Stimulated activated CD8-positive, alpha-beta memory T cell treated with anti-CD3 and anti-CD28 coated beads, Interleukin-15, amount 100 ng/mL, for 4 hours (primary cell): ENCODE measurements at regions not wholly inside any gene's neighbourhood (a gene's known extent, or its start where the extent isn't known, plus 50 kb on each side); places are given as distances from the start of the nearest gene placed in this dataset.

Experiments
- DNase-seq, 2 donors: peaks; one replicate each; pipeline ENCODE4 v3.0.0-alpha.2; 2020; ENCODE audit warnings: low read depth in 2 of 2

DNA sequence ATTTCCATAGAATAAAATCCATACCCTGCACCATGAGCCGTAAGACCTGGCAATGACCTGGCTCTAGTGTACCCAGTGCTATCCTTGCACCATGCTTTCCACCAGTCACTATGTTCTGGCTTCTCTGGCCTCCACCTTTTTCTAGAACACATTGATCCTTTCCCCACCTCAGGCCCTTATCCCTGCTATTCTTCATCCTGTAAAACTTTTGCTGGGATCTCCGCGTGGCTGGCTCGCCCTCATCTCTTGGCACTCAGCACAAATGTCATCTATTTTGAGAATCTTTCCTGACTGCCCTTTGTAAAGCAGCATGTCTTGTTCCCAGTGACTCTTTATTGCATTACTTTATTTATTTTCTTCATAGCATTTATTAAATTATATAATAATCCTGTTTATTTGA is 169.8 kb upstream of the B3GALT2 start:
- no peak for DNase-seq

DNA sequence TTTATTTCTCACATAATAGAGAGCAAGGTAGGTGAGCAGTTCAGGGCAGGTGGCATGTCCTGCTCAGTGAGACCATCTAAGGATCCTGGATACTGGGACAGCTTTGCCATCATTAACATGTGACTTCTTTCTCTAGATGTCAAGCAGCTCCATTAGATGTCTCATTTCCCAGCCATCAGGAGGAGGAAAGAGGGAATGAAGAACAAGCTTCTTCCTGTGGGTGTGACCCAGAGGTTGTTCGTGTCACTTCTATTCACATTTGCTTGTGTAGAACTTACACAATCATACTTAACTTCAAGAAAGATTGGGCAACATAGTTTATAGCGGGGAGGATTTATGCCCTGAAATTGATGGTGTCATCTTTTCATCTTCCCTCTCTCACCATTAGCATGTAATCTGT is 169.2 kb upstream of the B3GALT2 start:
- no peak for DNase-seq

DNA sequence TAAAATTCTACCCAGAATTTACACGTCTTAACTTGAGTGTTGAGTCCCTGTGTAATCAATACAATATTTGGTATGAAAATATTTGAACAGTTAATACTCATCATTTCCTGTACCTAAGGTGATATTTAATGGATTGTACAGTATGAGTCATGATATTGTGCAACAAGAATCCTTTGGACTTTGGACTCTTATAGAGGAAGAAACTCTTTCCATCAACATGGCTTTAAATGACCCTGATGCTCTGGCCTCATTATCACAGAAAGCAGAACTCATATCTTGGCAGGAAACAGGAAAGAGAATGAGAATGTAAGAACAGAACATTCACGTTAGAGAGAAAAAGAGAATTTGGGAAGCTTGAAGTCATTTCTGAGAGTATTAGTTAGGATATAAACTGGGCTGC is 168.8 kb upstream of the B3GALT2 start:
- DNase-seq, result no peak

DNA sequence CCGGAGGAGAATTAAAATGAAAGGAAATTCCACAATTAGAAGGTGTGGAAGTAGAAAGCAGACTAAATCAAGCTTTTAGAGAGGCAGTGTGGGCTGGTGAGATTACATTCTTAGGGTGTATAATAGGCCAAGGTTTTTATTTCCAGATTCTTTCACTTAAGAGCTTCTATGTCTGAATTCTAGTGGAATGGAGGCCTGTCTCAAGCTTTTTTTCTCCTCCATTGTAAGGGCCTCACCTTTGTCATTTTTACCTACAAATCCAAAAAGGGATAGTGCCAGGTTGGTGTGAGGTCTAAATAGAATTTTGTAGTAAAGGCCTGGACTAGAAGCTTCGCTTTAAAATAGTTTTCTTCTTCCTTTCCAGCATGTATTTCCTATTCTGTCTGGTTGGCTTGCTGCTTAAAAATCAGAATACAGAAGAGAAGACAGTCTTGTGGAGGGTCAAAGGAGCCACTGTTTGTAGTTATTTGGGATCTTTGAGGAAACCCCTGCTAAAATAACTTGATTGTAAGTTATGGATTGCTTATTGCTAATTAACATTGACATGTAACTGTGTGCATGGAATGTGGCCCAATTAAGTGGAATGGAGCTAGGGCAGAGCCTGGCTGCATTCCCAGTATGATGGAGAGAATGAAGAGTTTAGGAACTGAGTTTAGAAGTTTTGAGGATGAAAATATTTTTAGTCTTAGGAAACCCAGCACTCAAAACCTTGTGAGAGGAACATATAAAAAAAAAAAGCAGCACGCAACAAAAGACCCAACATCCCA is 162.5 kb upstream of the B3GALT2 start:
- no peak for DNase-seq

DNA sequence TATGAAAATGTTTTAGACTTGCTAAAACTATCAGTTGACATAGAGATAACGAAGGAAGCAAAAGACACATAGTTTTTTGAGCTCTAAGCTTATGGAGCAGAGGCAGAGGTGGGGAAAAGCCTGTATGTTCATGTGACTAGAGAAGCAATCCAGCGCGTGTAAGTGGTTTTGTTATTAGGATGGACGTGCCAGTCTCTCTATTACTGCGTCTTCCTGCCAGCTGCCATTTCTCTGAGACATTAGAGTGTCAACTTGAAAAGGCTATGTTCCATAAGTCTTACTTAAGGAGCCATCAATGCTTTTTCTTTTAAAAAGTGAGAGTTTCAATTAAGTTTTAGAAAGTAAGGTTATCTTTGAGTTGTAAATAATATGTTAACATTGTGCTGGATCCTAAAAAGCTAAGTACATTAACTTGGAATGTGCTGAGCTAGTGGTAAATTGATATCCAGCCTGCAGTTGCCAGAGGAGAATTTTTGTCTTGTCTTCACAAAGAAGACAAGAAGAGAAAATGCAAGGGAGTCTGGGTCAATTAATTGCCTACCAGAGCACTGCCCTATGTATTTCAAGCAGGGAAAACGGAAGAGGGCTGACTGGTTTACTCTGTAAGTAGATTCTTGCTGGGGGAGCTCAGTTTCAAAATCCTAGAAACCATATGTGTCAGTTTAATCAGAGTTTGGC is 161.8 kb upstream of the B3GALT2 start:
- DNase-seq, result no peak

DNA sequence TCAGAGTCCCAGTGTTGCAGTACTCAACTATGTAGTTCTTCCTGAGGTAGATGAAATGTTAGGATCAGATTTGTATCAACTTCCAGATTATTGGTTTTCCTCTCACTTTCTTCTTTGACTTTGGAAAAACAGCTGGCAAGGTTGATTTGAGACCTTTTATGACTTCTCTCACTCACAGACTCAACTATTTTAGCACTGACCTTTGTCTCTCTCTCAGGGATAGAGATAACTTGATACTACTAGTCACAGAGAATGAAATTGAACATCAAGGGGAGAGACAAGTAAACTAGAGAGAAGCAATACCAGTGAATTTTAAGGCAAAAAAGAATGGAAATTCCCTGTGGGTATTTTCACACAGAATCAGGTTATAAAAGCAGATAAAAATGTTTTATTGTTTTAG is 159.7 kb upstream of the B3GALT2 start:
- DNase-seq, result no peak

DNA sequence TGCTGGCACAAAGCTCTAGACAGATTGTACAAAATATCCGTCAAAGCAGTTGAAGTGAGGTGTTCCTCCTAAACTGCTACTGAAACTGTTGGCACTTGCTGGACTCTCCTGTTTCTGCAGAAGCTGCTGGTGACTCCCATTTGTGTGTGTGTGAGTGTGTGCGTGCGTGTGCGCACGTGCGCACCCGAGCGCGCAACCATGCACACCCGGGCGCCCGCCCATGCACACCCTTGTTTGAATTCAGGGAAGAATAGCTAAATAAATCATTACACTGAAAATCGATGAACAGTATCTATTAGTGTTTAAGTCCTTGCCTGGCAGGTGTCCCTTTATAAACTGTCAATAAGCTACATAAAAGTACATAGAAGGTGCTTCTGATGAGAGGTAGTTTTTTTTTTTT is 156.4 kb upstream of the B3GALT2 start:
- DNase-seq, result no peak

DNA sequence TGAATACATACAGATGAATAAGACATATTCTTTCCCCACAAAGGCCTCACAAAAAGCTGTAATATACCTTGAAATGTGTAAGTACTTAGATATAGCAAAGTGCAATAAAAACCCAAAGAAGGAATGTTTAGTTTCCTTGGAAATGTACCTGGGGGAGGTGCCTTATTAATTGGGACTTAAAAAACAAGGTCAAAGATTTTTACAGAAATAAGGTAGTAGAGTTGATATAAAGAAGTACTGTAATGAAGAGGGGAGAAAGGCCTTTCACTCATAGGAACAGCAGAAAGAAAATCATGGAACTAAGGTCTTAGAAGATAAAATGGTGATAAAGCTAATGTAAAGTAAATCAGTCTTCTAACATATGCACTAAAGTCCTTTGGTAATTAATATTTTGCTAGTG is 153.9 kb upstream of the B3GALT2 start:
- no peak for DNase-seq

DNA sequence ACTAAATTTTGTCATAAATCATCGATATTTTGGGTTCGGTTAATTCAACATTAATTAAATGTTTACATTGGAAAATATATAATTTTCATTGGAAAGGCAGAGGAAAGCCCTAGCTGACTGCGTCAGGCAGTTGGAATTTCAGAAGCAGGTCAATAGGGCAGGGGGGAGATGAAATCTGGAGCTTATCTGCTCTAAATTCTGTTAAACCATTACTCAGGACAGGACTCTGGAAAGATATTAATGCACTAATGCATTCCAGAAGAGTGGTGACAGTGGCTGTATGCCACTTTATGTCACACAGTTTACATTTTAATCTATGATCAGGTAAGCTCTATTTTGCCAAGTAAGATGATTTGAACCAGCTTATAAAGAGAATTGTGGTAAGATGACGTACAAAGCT is 153.0 kb upstream of the B3GALT2 start:
- DNase-seq, result no peak

DNA sequence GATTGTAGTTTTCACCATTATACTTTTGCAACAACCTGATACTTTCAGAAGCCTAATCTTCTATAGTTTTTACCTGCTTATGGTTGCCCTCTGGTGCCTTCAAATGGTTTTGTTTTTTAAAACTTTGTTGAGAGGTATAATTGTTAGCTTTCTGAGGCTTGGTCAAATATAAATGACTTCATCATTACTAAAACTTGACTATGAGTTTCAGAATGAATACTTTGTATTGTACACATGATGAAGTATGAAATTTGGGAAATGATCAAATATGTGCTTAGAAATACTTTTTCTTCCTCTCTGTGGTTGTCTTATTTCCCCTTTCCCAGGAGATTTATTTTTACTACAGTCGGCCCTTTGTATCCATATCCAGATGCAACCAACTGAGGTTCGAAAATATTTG is 151.8 kb upstream of the B3GALT2 start:
- no peak for DNase-seq

DNA sequence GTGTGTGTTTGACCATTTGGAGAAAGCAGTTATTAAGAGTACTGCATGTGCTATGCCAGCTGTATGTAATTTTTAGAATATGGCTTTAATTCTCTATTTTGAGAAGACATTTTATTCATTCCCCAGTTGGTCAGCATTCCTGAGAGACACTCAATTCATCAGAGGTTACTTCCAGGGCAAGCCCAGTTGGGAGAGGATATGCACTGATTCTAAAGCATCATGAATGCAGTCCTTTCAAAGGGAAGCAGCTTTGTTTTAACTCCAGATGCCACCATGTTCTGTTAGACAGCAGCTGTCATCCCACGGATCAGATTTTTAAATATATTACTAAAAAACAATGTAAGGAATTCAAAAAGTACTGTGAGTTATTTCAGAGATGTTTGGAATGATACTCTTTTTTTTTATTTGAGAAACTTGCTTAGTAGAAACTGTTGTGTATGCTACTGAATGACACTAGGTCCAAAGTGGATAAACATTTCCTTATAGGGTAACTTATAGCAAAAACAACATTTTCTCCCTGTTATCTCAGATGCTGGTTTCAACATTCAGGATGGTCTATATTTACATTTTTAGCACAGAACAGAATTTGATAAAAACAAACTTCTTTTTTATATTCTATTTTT is 149.5 kb upstream of the B3GALT2 start:
- DNase-seq, result no peak

DNA sequence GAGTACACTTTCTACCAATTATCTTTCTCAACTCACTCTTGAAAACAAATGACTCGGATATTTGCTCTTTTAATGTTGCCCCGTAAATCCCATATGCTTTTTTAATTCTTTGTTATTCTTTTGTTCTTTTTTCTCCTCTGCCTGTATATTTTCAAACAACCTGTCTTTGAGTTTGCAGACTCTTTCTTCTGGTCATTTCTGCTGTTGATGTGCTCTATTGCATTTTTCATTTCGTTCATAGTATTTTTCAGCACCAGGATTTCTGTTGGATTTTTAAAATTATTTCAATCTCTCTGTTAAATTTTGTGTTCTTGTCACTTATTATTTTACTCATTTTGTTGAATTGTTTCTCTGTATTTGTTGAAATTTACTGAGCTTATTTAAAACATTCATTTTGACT is 146.8 kb upstream of the B3GALT2 start:
- no peak for DNase-seq

DNA sequence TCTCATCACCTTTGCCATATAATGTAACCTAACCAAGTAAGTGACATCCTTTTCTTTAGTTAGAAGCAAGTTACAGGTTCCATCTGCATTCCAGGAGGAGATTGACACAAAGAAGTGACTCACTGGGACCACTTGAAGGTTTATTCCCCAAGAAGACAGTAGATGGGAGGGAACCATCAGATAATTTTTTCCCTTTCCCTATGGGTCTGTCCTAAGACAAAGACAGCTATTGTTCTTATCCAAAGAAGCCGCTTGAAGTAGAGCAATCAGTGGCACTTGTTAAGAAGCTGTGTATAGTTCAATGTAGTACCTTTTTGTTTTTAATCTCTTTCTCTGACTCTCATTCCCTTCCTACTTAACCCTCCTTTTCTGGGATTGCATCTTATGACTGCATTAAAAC is 139.9 kb upstream of the B3GALT2 start:
- no peak for DNase-seq

DNA sequence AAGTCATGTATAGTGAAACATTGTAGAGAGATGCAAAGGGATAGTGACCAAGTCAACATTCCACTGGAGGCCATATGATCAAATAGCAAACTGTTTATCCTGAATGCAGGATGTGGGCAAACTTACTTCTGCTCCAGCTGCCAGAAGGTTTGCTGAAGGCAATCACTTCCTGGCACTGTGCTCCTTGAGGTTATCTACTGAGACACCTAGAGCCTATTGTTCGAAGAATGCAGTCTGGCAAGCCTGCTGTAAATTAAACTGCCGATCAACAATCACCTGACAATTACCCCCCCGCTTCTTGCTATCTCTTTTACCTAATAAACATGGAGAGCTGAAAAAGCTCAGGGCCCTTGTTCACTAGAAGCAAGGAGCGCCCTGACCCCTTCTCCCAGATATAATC is 139.4 kb upstream of the B3GALT2 start:
- DNase-seq, result no peak

DNA sequence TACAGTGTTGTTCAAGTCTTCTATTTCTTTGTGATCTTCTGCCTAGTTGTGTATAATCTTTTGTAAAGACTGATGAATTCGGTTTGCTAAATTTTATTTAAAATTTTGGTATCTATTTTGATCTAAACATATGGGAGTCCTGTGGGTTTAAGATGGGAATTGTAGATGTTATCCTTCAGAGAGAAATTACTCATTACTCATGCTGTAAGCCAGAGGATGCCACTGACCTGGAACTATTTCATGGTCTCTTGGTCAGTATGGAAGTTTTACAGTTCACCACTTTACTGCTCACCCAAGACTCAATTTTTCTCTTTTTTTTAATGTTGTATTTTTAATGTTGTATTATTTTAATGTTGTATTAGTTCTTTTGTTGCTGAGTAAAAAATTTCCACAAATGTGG is 138.6 kb upstream of the B3GALT2 start:
- no peak for DNase-seq

DNA sequence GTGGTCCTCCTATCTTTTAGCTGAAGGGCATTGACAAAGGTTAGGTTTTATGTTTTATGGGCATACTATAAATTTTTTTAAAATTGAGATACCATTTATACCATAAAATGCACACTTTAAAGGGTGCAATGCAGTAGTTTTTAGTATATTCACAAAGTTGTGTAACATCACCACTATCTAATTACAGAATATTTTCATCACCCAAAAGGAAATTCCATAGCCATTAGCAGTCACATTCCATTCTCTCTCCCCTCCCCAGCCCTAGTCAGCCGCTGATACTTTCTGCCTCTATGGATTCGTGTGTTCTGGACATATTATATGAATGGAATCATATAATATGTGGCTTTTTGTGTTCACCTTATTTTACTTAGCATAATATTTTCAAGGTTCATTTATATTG is 135.8 kb upstream of the B3GALT2 start:
- no peak for DNase-seq

DNA sequence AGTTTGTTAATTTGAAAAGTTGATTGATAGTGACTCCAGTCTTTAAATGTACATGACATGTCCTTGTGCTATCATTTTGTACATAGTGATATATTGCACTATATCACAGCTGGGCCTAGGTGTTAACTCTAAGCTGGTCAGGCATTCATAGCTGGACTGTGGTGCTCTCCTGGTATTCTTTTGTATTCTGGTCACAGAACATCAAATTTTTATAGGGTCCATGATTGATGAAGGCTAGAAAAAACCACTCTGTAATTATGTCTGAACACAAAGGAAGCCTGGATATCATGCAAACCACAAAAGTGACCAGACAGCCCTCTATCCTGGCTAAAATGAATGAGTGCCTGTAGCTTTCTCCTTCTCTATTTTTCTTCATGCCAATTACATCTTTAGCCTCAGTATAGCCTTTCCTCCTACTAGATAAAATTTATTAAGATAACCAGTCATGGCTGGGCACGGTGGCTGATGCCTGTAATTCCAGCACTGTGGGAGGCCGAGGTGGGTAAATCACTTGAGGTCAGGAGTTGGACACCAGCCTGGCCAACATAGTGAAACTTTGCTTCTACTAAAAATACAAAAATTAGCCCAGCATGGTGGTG is 134.9 kb upstream of the B3GALT2 start:
- DNase-seq, result no peak

DNA sequence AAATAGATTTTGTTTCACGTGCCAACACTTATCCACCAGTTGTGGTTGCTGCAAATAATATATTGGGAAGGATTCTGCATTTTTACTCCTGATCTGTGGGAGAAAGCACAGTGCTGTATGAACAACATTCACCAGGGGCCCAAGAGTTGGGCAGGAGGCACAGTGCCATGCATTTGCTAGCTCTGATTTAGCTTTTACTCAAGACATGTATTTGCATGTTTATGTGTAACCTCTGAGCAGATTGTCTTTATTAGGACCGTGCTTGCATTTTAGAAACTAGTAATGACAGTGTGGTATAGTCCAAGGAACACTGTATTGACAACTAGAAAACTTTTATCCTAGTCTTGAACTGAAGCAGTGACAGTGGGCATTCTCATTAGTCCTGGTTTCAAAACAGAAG is 133.9 kb upstream of the B3GALT2 start:
- no peak for DNase-seq

DNA sequence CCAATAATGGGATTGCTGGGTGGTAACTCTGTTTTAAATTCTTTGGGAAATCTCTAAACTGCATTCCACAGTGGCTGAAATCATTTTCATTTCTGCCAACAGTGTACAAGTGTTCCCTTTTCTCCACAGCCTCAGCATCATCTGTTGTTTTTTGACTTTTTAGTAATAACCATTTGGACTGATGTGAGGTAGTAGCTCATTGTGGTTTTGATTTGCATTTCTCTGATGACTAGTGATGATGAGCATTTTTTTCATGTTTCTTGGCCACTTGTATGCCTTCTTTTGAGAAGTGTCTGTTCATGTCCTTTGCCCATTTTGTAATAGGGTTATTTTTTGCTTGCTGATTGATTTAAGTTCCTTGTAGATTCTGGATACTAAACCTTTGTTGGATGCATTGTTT is 131.9 kb upstream of the B3GALT2 start:
- DNase-seq, result no peak

DNA sequence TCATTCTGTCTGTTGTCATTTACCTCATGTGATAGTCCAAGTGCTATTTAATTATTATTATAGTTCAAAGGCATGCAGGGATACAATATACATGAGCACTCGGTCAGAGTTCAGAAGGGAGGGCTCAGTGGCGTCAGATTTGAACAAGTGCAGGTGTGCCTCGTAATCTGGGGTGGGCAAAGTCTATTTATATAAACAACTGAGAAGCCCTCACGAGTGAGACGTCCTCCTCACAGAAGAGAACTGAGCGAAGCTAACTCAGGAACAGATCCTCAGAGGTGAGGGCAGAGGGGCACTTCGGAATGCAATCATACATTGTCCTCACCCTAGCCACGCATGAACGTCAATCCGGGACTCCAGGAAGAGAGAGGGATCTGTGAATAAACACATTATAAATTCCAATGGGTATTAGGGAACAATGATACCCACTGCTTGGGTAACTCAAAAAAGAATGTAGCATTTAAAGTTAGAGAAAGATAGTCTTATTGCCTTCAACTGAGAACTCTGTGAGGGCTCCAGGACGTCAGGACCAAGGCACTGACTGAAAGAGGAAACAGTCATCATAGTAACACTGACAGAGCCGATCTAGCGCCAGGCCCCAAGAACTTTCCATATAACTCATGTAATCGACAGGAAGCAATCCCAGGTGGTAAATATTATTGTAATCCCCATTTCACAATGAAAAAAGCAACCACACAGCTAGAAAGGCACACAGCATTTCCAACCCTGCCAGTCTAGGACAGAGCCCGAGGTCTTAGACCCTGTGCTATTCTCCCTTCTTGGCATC is 127.1 kb upstream of the B3GALT2 start:
- no peak for DNase-seq

DNA sequence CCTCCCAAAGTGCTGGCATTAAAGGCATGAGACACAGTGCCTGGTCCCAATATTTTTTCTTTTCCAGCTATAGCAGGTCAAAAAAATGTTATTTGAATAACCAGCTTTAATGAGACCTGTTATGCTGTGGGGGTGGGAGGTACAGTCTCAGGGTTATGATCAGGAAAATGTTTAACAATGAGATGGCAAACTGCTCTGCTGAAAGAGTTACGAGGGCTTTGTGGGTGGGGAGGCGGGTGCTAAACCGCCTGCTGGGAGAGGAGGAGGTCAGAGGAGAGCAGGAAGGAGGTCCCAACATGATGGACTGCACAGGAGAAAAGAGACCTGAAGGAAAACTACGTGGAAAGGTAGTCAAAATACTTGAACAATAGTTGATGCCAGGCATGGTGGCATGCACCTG is 126.0 kb upstream of the B3GALT2 start:
- no peak for DNase-seq
